Activated T-helper 17 cell treated with anti-CD3 and anti-CD28 coated beads, Interleukin-2, amount 50 U/mL, for 72 hours (primary cell): ENCODE measurements at regions not wholly inside any gene's neighbourhood (a gene's known extent, or its start where the extent isn't known, plus 50 kb on each side); places are given as distances from the start of the nearest gene placed in this dataset.

Experiments used
- ATAC-seq: fragments of 150-1000 bp; cut with Tn5 transposase; replicated peaks from 2 replicates; pipeline ENCODE4 v1.10.0; 2021; ENCODE audit warnings: mild to moderate bottlenecking, moderate library complexity
- H3K27ac Mint-ChIP-seq: one replicate; pipeline ENCODE4 v1.8.0; 2022; ENCODE audit warnings: mixed read lengths
- H3K27me3 Mint-ChIP-seq: one replicate; pipeline ENCODE4 v1.8.0; 2022; ENCODE audit warnings: mixed read lengths
- H3K36me3 Mint-ChIP-seq: one replicate; pipeline ENCODE4 v1.8.0; 2022; ENCODE audit warnings: low read depth, mild to moderate bottlenecking, mixed read lengths
- H3K4me1 Mint-ChIP-seq: one replicate; pipeline ENCODE4 v1.8.0; 2022; ENCODE audit warnings: mixed read lengths
- H3K4me3 Mint-ChIP-seq: one replicate; pipeline ENCODE4 v1.8.0; 2022; ENCODE audit warnings: mild to moderate bottlenecking, mixed read lengths
- H3K9me3 Mint-ChIP-seq: one replicate; pipeline ENCODE4 v1.8.0; 2022; ENCODE audit warnings: mixed read lengths

GRCh38 chr3:21357241-21357640, 393.8 kb downstream of the ZNF385D start:
- Mint-ChIP-seq H3K9me3 (peaks cover 10% of the 10 kb centered on the region), H3K4me1 (no peaks in the 10 kb centered on the region), H3K36me3 (no peaks in the 10 kb centered on the region), H3K27me3 (no peaks in the 10 kb centered on the region), H3K27ac (no peak overlapping the region), H3K4me3 (no peak overlapping the region)
- no peak for ATAC-seq

GRCh38 chr3:21356402-21356801, 394.6 kb downstream of the ZNF385D start:
- Mint-ChIP-seq H3K4me3 (no peak overlapping the region), H3K27ac (no peak overlapping the region), H3K4me1 (no peaks in the 10 kb centered on the region), H3K9me3 (peaks cover 14% of the 10 kb centered on the region), H3K27me3 (no peaks in the 10 kb centered on the region), H3K36me3 (no peaks in the 10 kb centered on the region)
- peak; percentile 14 for ATAC-seq

- Mint-ChIP-seq H3K4me1 (no peaks in the 10 kb centered on the region), H3K9me3 (peaks cover 7% of the 10 kb centered on the region), H3K27me3 (no peaks in the 10 kb centered on the region), H3K4me3 (no peak overlapping the region), H3K36me3 (no peaks in the 10 kb centered on the region), H3K27ac (no peak overlapping the region)
- ATAC-seq, result no peak
These were observed 405.5 kb downstream of the ZNF385D start for GRCh38 chr3:21345382-21345976.

- Mint-ChIP-seq H3K36me3 (no peaks in the 10 kb centered on the region), H3K4me1 (no peaks in the 10 kb centered on the region), H3K4me3 (no peak overlapping the region), H3K27me3 (no peaks in the 10 kb centered on the region), H3K27ac (no peak overlapping the region), H3K9me3 (no peaks in the 10 kb centered on the region)
- ATAC-seq, result no peak
These were observed 419.2 kb downstream of the ZNF385D start for GRCh38 chr3:21331857-21332256.

- no peaks in the 10 kb centered on the region for H3K27me3 Mint-ChIP-seq
- no peak for ATAC-seq
- H3K4me1 Mint-ChIP-seq, result no peaks in the 10 kb centered on the region
- H3K9me3 Mint-ChIP-seq, result no peaks in the 10 kb centered on the region
- H3K27ac Mint-ChIP-seq, result no peak overlapping the region
- H3K4me3 Mint-ChIP-seq, result no peak overlapping the region
- no peaks in the 10 kb centered on the region for H3K36me3 Mint-ChIP-seq
These were observed 419.7 kb downstream of the ZNF385D start for GRCh38 chr3:21331321-21331720.

GRCh38 chr3:21330293-21330692, 420.7 kb downstream of the ZNF385D start:
- peak; percentile 72 for ATAC-seq
- H3K9me3 Mint-ChIP-seq, result no peaks in the 10 kb centered on the region
- H3K36me3 Mint-ChIP-seq, result no peaks in the 10 kb centered on the region
- H3K27me3 Mint-ChIP-seq, result no peaks in the 10 kb centered on the region
- H3K27ac Mint-ChIP-seq, result no peak overlapping the region
- no peak overlapping the region for H3K4me3 Mint-ChIP-seq
- H3K4me1 Mint-ChIP-seq, result no peaks in the 10 kb centered on the region

GRCh38 chr3:21328711-21329390, 422.2 kb downstream of the ZNF385D start:
- Mint-ChIP-seq H3K36me3 (no peaks in the 10 kb centered on the region), H3K4me3 (no peak overlapping the region), H3K27ac (no peak overlapping the region), H3K4me1 (no peaks in the 10 kb centered on the region), H3K9me3 (no peaks in the 10 kb centered on the region), H3K27me3 (no peaks in the 10 kb centered on the region)
- ATAC-seq, result no peak

GRCh38 chr3:21326704-21327475, 424.1 kb downstream of the ZNF385D start:
- H3K9me3 Mint-ChIP-seq, result no peaks in the 10 kb centered on the region
- no peak overlapping the region for H3K27ac Mint-ChIP-seq
- no peaks in the 10 kb centered on the region for H3K4me1 Mint-ChIP-seq
- H3K36me3 Mint-ChIP-seq, result no peaks in the 10 kb centered on the region
- H3K27me3 Mint-ChIP-seq, result no peaks in the 10 kb centered on the region
- no peak for ATAC-seq
- no peak overlapping the region for H3K4me3 Mint-ChIP-seq

GRCh38 chr3:21314688-21315087, 436.3 kb downstream of the ZNF385D start:
- Mint-ChIP-seq H3K4me3 (no peak overlapping the region), H3K27me3 (no peaks in the 10 kb centered on the region), H3K36me3 (no peaks in the 10 kb centered on the region), H3K9me3 (no peaks in the 10 kb centered on the region), H3K4me1 (no peaks in the 10 kb centered on the region), H3K27ac (no peak overlapping the region)
- no peak for ATAC-seq

GRCh38 chr3:21310891-21311290, 440.1 kb downstream of the ZNF385D start:
- H3K27me3 Mint-ChIP-seq, result no peaks in the 10 kb centered on the region
- H3K36me3 Mint-ChIP-seq, result no peaks in the 10 kb centered on the region
- H3K27ac Mint-ChIP-seq, result no peak overlapping the region
- no peak overlapping the region for H3K4me3 Mint-ChIP-seq
- ATAC-seq, result no peak
- H3K9me3 Mint-ChIP-seq, result no peaks in the 10 kb centered on the region
- no peaks in the 10 kb centered on the region for H3K4me1 Mint-ChIP-seq

GRCh38 chr3:21310161-21310560, 440.8 kb downstream of the ZNF385D start:
- Mint-ChIP-seq H3K27me3 (no peaks in the 10 kb centered on the region), H3K27ac (no peak overlapping the region), H3K4me1 (no peaks in the 10 kb centered on the region), H3K9me3 (no peaks in the 10 kb centered on the region), H3K4me3 (no peak overlapping the region), H3K36me3 (no peaks in the 10 kb centered on the region)
- no peak for ATAC-seq

GRCh38 chr3:21297304-21297703, 453.7 kb downstream of the ZNF385D start:
- Mint-ChIP-seq H3K27me3 (no peaks in the 10 kb centered on the region), H3K4me1 (no peaks in the 10 kb centered on the region), H3K36me3 (no peaks in the 10 kb centered on the region), H3K27ac (no peak overlapping the region), H3K4me3 (no peak overlapping the region), H3K9me3 (peaks cover 14% of the 10 kb centered on the region)
- no peak for ATAC-seq

- ATAC-seq, result no peak
- Mint-ChIP-seq H3K27ac (no peak overlapping the region), H3K36me3 (no peaks in the 10 kb centered on the region), H3K27me3 (no peaks in the 10 kb centered on the region), H3K4me3 (no peak overlapping the region), H3K4me1 (no peaks in the 10 kb centered on the region), H3K9me3 (peaks cover 7% of the 10 kb centered on the region)
These were observed 456.2 kb downstream of the ZNF385D start for GRCh38 chr3:21294768-21295167.

- Mint-ChIP-seq H3K4me1 (no peaks in the 10 kb centered on the region), H3K4me3 (no peak overlapping the region), H3K36me3 (no peaks in the 10 kb centered on the region), H3K9me3 (peaks cover 3% of the 10 kb centered on the region), H3K27ac (no peak overlapping the region), H3K27me3 (no peaks in the 10 kb centered on the region)
- ATAC-seq, result no peak
These were observed 458.0 kb downstream of the ZNF385D start for GRCh38 chr3:21292971-21293370.

GRCh38 chr3:21290557-21290956, 460.5 kb downstream of the ZNF385D start:
- peaks cover 5% of the 10 kb centered on the region for H3K9me3 Mint-ChIP-seq
- H3K4me3 Mint-ChIP-seq, result no peak overlapping the region
- no peak for ATAC-seq
- H3K27ac Mint-ChIP-seq, result no peak overlapping the region
- H3K36me3 Mint-ChIP-seq, result no peaks in the 10 kb centered on the region
- no peaks in the 10 kb centered on the region for H3K4me1 Mint-ChIP-seq
- H3K27me3 Mint-ChIP-seq, result no peaks in the 10 kb centered on the region
